Neuronal stem cell (in vitro differentiated cells): ENCODE measurements at regions not wholly inside any gene's neighbourhood (a gene's known extent, or its start where the extent isn't known, plus 50 kb on each side); places are given as distances from the start of the nearest gene placed in this dataset.

Experiments
- DNase-seq: peaks from one replicate; pipeline ENCODE4 v3.0.0-alpha.2; 2013; ENCODE audit warnings: low spot score
- H2AFZ ChIP-seq: one replicate; pipeline ENCODE4 v1.6.1; 2013; ENCODE audit warnings: mild to moderate bottlenecking, low read length, inconsistent platforms
- H2AK5ac ChIP-seq: 2 replicates; pipeline ENCODE4 v1.6.1; 2013; ENCODE audit warnings: low read depth, mild to moderate bottlenecking, inconsistent platforms, low read length, moderate library complexity, mixed read lengths
- H2BK120ac ChIP-seq: 2 replicates; pipeline ENCODE4 v1.6.1; 2013; ENCODE audit warnings: low read depth, mild to moderate bottlenecking, inconsistent platforms, low read length, moderate library complexity, mixed read lengths
- H2BK12ac ChIP-seq: one replicate; pipeline ENCODE4 v1.6.1; 2013; ENCODE audit warnings: low read length, inconsistent platforms
- H2BK15ac ChIP-seq: 2 replicates; pipeline ENCODE4 v1.6.1; 2013; ENCODE audit warnings: mild to moderate bottlenecking, low read length, inconsistent platforms, mixed read lengths
- H2BK5ac ChIP-seq: one replicate; pipeline ENCODE4 v1.6.1; 2013; ENCODE audit warnings: inconsistent platforms, mild to moderate bottlenecking, low read length, moderate library complexity
- H3K14ac ChIP-seq: one replicate; pipeline ENCODE4 v1.6.1; 2013; ENCODE audit warnings: low read length, inconsistent platforms
- H3K18ac ChIP-seq: 2 replicates; pipeline ENCODE4 v1.6.1; 2013; ENCODE audit warnings: low read length, inconsistent platforms
- H3K23ac ChIP-seq: 2 replicates; pipeline ENCODE4 v1.6.1; 2013; ENCODE audit warnings: low read depth, mild to moderate bottlenecking, mixed read lengths, low read length, inconsistent platforms; ENCODE audit not compliant: poor library complexity
- H3K27ac ChIP-seq: replicated peaks from 3 replicates; pipeline ENCODE4 v1.5.1; 2013; ENCODE audit warnings: low read length, inconsistent platforms
- H3K27me3 ChIP-seq, 3 experiments: 2 replicates each; pipeline ENCODE4 v1.6.1; 2013; ENCODE audit warnings: low read length in 3 of 3, mild to moderate bottlenecking in 2 of 3, inconsistent platforms in 1 of 3, low read depth in 1 of 3, mixed read lengths in 1 of 3, moderate library complexity in 1 of 3; ENCODE audit not compliant: control insufficient read depth in 3 of 3, insufficient read depth in 3 of 3
- H3K36me3 ChIP-seq, 2 donors: replicated peaks in 1 of 2; 2 replicates each; pipeline ENCODE4 v1.6.1; 2013; ENCODE audit warnings: low read length in 2 of 2; ENCODE audit not compliant: control insufficient read depth in 2 of 2, insufficient read depth in 2 of 2
- H3K4ac ChIP-seq: 2 replicates; pipeline ENCODE4 v1.6.1; 2013; ENCODE audit warnings: inconsistent platforms, mild to moderate bottlenecking, low read length, moderate library complexity
- H3K4me1 ChIP-seq, 2 donors: 1 replicate in 1 of 2; 2 replicates in 1 of 2; pipeline ENCODE4 v1.6.1; 2013; ENCODE audit warnings: low read length in 2 of 2, low read depth in 1 of 2; ENCODE audit not compliant: control insufficient read depth in 2 of 2, insufficient read depth in 1 of 2
- H3K4me2 ChIP-seq: one replicate; pipeline ENCODE4 v1.6.1; 2013; ENCODE audit warnings: mild to moderate bottlenecking, low read length, inconsistent platforms; ENCODE audit not compliant: insufficient read depth, poor library complexity, severe bottlenecking
- H3K4me3 ChIP-seq, 2 donors: 2 replicates each; pipeline ENCODE4 v1.5.1; 2013; ENCODE audit warnings: low read length in 2 of 2, mild to moderate bottlenecking in 2 of 2, inconsistent platforms in 1 of 2, moderate library complexity in 1 of 2
- H3K79me1 ChIP-seq: one replicate; pipeline ENCODE4 v1.6.1; 2013; ENCODE audit warnings: low read depth, mild to moderate bottlenecking, inconsistent platforms, low read length, moderate library complexity
- H3K9ac ChIP-seq: one replicate; pipeline ENCODE4 v1.6.1; 2013; ENCODE audit warnings: mild to moderate bottlenecking, low read depth, low read length, inconsistent platforms; ENCODE audit not compliant: poor library complexity
- H3K9me3 ChIP-seq, 2 donors: replicated peaks in 1 of 2; 2 replicates each; pipeline versions ENCODE3 to v1.6.1; 2013; ENCODE audit warnings: low read length in 2 of 2, mild to moderate bottlenecking in 2 of 2, inconsistent platforms in 1 of 2, low read depth in 1 of 2, mixed read lengths in 1 of 2, moderate library complexity in 1 of 2; ENCODE audit not compliant: control insufficient read depth in 2 of 2, insufficient read depth in 1 of 2
- H4K8ac ChIP-seq: one replicate; pipeline ENCODE4 v1.6.1; 2013; ENCODE audit warnings: low read depth, mild to moderate bottlenecking, inconsistent platforms, low read length, moderate library complexity
- H4K91ac ChIP-seq: one replicate; pipeline ENCODE4 v1.6.1; 2013; ENCODE audit warnings: low read length, low read depth, mild to moderate bottlenecking, inconsistent platforms; ENCODE audit not compliant: poor library complexity
- WGBS, 2 donors: extraction: QIAGEN DNeasy Blood & Tissue Kit; methylation state at CpG; one replicate each; pipeline ENCODE4 v1.1.7; 2013; ENCODE audit warnings: missing lambda C conversion rate in 2 of 2, mixed read lengths in 1 of 2; ENCODE audit not compliant: insufficient read length in 2 of 2, insufficient replicate concordance in 1 of 2; ENCODE audit errors: extremely low coverage in 2 of 2; 5-methylcytosine and 5-hydroxymethylcytosine counted together

DNA sequence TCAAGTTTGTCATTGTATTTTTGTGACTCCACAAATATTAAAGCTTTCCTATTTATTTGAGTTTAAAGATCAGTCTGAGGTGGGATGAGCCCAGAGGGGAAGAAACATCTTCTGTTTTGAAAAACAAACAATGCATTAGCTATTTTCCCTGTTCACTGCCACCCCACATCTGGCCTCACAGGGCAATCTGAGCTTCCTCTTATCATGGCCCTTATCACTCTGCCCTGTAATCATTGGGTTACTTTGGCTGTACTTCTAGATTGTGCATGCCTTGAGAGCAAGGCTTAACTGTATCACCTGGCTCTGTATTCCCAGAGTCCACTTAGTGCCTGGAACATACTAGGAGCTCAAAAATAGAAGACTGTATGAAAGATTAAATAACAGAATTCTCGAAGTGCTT is 241.6 kb upstream of the NT5C1B start:
- no peak overlapping the region for H2BK12ac ChIP-seq
- H3K79me1 ChIP-seq = no peaks in the 10 kb centered on the region
- H2AFZ ChIP-seq = no peak overlapping the region
- whole genome bisulfite sequencing, 2 donors = no CpG with 5 or more reads among the region's 1 CpG
- H4K8ac ChIP-seq = no peak overlapping the region
- no peak overlapping the region for H3K18ac ChIP-seq
- no peaks in the 10 kb centered on the region for H3K36me3 ChIP-seq
- no peaks in the 10 kb centered on the region for H3K27me3 ChIP-seq
- no peak overlapping the region for H2BK5ac ChIP-seq
- H3K9me3 ChIP-seq = no peaks in the 10 kb centered on the region
- no peak overlapping the region for H2AK5ac ChIP-seq
- H3K4me2 ChIP-seq = no peak overlapping the region
- H3K14ac ChIP-seq = no peak overlapping the region
- H2BK15ac ChIP-seq = no peak overlapping the region
- no peak overlapping the region for H3K23ac ChIP-seq
- no peak overlapping the region for H2BK120ac ChIP-seq
- DNase-seq = no peak
- no peak overlapping the region for H3K4ac ChIP-seq
- H3K27ac ChIP-seq = no peak overlapping the region
- H3K9ac ChIP-seq = no peak overlapping the region
- no peak overlapping the region for H3K4me3 ChIP-seq
- peaks cover 0 to 2% of the 10 kb centered on the region in 2 donors for H3K4me1 ChIP-seq
- no peak overlapping the region for H4K91ac ChIP-seq

- Histone ChIP-seq H4K8ac (no peak overlapping the region), H3K36me3 (no peaks in the 10 kb centered on the region), H3K27me3 (no peaks in the 10 kb centered on the region), H3K4me3 (no peak overlapping the region), H3K14ac (no peak overlapping the region), H3K27ac (no peak overlapping the region), H3K4me2 (no peak overlapping the region), H2AK5ac (no peak overlapping the region), H3K4me1 (peaks cover 0 to 2% of the 10 kb centered on the region in 2 donors), H3K9me3 (no peaks in the 10 kb centered on the region), H2BK12ac (no peak overlapping the region), H3K9ac (no peak overlapping the region), H2AFZ (no peak overlapping the region), H2BK5ac (no peak overlapping the region), H3K23ac (no peak overlapping the region), H3K4ac (no peak overlapping the region), H2BK120ac (no peak overlapping the region), H2BK15ac (no peak overlapping the region), H3K18ac (no peak overlapping the region), H3K79me1 (no peaks in the 10 kb centered on the region), H4K91ac (no peak overlapping the region)
- no CpG with 5 or more reads among the region's 1 CpG for WGBS, 2 donors
- DNase-seq = no peak
Measured at GRCh38 chr2:18829976-18830375, 240.6 kb upstream of the NT5C1B start.

- Histone ChIP-seq H2BK12ac (no peak overlapping the region), H3K4me2 (no peak overlapping the region), H3K18ac (no peak overlapping the region), H3K4me3 (no peak overlapping the region), H3K36me3 (no peaks in the 10 kb centered on the region), H2AK5ac (no peak overlapping the region), H3K14ac (no peak overlapping the region), H4K8ac (no peak overlapping the region), H2BK120ac (no peak overlapping the region), H4K91ac (no peak overlapping the region), H3K27ac (no peak overlapping the region), H2AFZ (no peak overlapping the region), H3K9ac (no peak overlapping the region), H2BK5ac (no peak overlapping the region), H3K4ac (no peak overlapping the region), H3K9me3 (no peaks in the 10 kb centered on the region), H3K23ac (no peak overlapping the region), H3K79me1 (no peaks in the 10 kb centered on the region), H3K27me3 (no peaks in the 10 kb centered on the region), H2BK15ac (no peak overlapping the region), H3K4me1 (peaks cover 0 to 2% of the 10 kb centered on the region in 2 donors)
- DNase-seq = no peak
- WGBS, 2 donors = no CpG with 5 or more reads among the region's 4 CpGs
Measured at GRCh38 chr2:18829251-18829902, 240.0 kb upstream of the NT5C1B start.

DNA sequence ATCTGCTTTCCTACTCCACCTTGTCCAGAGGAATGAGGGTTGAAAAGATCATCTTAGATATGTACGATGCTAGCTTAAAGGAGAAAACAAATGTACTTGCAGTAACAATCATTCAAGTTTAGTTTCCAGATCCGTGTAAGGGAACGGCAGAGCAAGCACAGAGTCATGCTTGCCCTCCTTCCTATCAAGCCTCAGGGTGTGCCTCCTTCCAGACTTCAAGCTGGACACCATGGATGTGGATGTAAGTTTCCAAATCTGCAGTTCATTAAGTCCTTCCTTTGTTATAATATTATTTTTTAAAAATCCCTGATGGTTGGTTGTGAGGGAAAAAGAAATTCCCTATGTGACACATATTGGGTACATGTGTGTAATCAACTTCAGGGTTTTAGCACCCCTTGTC is 238.9 kb upstream of the NT5C1B start:
- H3K27me3 ChIP-seq = peaks cover 0 to 2% (median 0%) of the 10 kb centered on the region in 3 experiments
- peaks cover 0 to 1% of the 10 kb centered on the region in 2 donors for H3K9me3 ChIP-seq
- no peak overlapping the region for H3K4me2 ChIP-seq
- no peak overlapping the region for H2BK120ac ChIP-seq
- no peak overlapping the region for H3K18ac ChIP-seq
- H3K79me1 ChIP-seq = no peaks in the 10 kb centered on the region
- H3K4me1 ChIP-seq = peaks cover 0 to 2% of the 10 kb centered on the region in 2 donors
- no peak overlapping the region for H4K8ac ChIP-seq
- H4K91ac ChIP-seq = no peak overlapping the region
- H3K14ac ChIP-seq = no peak overlapping the region
- H3K36me3 ChIP-seq = no peaks in the 10 kb centered on the region
- no peak overlapping the region for H3K9ac ChIP-seq
- no peak for DNase-seq
- no peak overlapping the region for H3K23ac ChIP-seq
- H3K4ac ChIP-seq = no peak overlapping the region
- H3K27ac ChIP-seq = no peak overlapping the region
- no peak overlapping the region for H3K4me3 ChIP-seq
- no peak overlapping the region for H2AFZ ChIP-seq
- H2BK5ac ChIP-seq = no peak overlapping the region
- no peak overlapping the region for H2BK12ac ChIP-seq
- WGBS, 2 donors = no CpG with 5 or more reads among the region's 3 CpGs
- H2AK5ac ChIP-seq = no peak overlapping the region
- H2BK15ac ChIP-seq = no peak overlapping the region
